H9 (cell line): ENCODE measurements at regions not wholly inside any gene's neighbourhood (a gene's known extent, or its start where the extent isn't known, plus 50 kb on each side); places are given as distances from the start of the nearest gene placed in this dataset.

Experiments used
- DNase-seq: peaks from one replicate; pipeline ENCODE4 v3.0.0-alpha.2; 2017
- H2AFZ ChIP-seq: one replicate; pipeline ENCODE4 v1.6.1; 2013; ENCODE audit warnings: mild to moderate bottlenecking, low read length, control low read depth, moderate library complexity
- H2AK5ac ChIP-seq: 2 replicates; pipeline ENCODE4 v1.6.1; 2013; ENCODE audit warnings: low read length, control low read depth, mixed read lengths; ENCODE audit not compliant: insufficient read length
- H2BK120ac ChIP-seq: one replicate; pipeline ENCODE4 v1.6.1; 2013; ENCODE audit warnings: low read depth, mild to moderate bottlenecking, low read length, control low read depth, inconsistent platforms; ENCODE audit not compliant: poor library complexity, severe bottlenecking
- H2BK12ac ChIP-seq: 2 replicates; pipeline ENCODE4 v1.6.1; 2013; ENCODE audit warnings: low read length, control low read depth, mixed read lengths, low read depth; ENCODE audit not compliant: insufficient read length
- H2BK15ac ChIP-seq: 2 replicates; pipeline ENCODE4 v1.6.1; 2013; ENCODE audit warnings: low read depth, low read length, control low read depth
- H2BK20ac ChIP-seq: one replicate; pipeline ENCODE4 v1.6.1; 2013; ENCODE audit warnings: low read depth, mild to moderate bottlenecking, low read length, control low read depth, inconsistent platforms; ENCODE audit not compliant: poor library complexity, severe bottlenecking
- H2BK5ac ChIP-seq: 2 replicates; pipeline ENCODE4 v1.6.1; 2013; ENCODE audit warnings: low read length, control low read depth, mixed read lengths; ENCODE audit not compliant: insufficient read length
- H3K14ac ChIP-seq: 2 replicates; pipeline ENCODE4 v1.6.1; 2013; ENCODE audit warnings: low read length, control low read depth; ENCODE audit not compliant: insufficient read depth
- H3K18ac ChIP-seq: 2 replicates; pipeline ENCODE4 v1.6.1; 2013; ENCODE audit warnings: low read depth, mild to moderate bottlenecking, mixed read lengths, low read length, control low read depth; ENCODE audit not compliant: insufficient read length
- H3K23ac ChIP-seq: 2 replicates; pipeline ENCODE4 v1.6.1; 2013; ENCODE audit warnings: low read length, control low read depth, mixed read lengths, low read depth; ENCODE audit not compliant: insufficient read length
- H3K23me2 ChIP-seq: 2 replicates; pipeline ENCODE4 v1.6.1; 2013; ENCODE audit warnings: low read depth, mild to moderate bottlenecking, mixed read lengths, low read length, control low read depth; ENCODE audit not compliant: insufficient read length, poor library complexity, severe bottlenecking
- H3K27ac ChIP-seq: 2 replicates; pipeline ENCODE4 v1.5.1; 2013; ENCODE audit warnings: low read length, control low read depth, mixed read lengths, low read depth; ENCODE audit not compliant: insufficient read length
- H3K27me3 ChIP-seq: 2 replicates; pipeline ENCODE4 v1.6.1; 2013; ENCODE audit warnings: low read length, control low read depth, inconsistent platforms; ENCODE audit not compliant: insufficient read depth
- H3K4ac ChIP-seq: 2 replicates; pipeline ENCODE4 v1.6.1; 2013; ENCODE audit warnings: low read depth, mild to moderate bottlenecking, control low read depth, inconsistent platforms, low read length, moderate library complexity
- H3K4me1 ChIP-seq: 2 replicates; pipeline ENCODE4 v1.6.1; 2013; ENCODE audit warnings: low read length, control low read depth, inconsistent platforms; ENCODE audit not compliant: insufficient read depth
- H3K4me2 ChIP-seq: 2 replicates; pipeline ENCODE4 v1.6.1; 2013; ENCODE audit warnings: low read length, control low read depth, mixed read lengths; ENCODE audit not compliant: insufficient read length, insufficient read depth
- H3K56ac ChIP-seq: 2 replicates; pipeline ENCODE4 v1.6.1; 2013; ENCODE audit warnings: low read depth, mild to moderate bottlenecking, mixed read lengths, low read length, control low read depth; ENCODE audit not compliant: insufficient read length
- H3K79me1 ChIP-seq: 2 replicates; pipeline ENCODE4 v1.6.1; 2013; ENCODE audit warnings: low read depth, mild to moderate bottlenecking, moderate library complexity, low read length, control low read depth, inconsistent platforms; ENCODE audit not compliant: insufficient read depth, poor library complexity, severe bottlenecking
- H3K79me2 ChIP-seq: 2 replicates; pipeline ENCODE4 v1.6.1; 2013; ENCODE audit warnings: low read length, control low read depth, inconsistent platforms; ENCODE audit not compliant: insufficient read depth
- H3K9ac ChIP-seq: 2 replicates; pipeline ENCODE4 v1.6.1; 2013; ENCODE audit warnings: low read length, control low read depth, mixed read lengths; ENCODE audit not compliant: insufficient read length; ENCODE audit errors: extremely low read depth
- H3K9me3 ChIP-seq: one replicate; pipeline ENCODE4 v1.6.1; 2013; ENCODE audit warnings: low read depth, low read length, inconsistent platforms; ENCODE audit not compliant: control insufficient read depth
- H3T11ph ChIP-seq: one replicate; pipeline ENCODE4 v1.6.1; 2013; ENCODE audit warnings: mild to moderate bottlenecking, low read length, control low read depth, inconsistent platforms
- H4K20me1 ChIP-seq: one replicate; pipeline ENCODE4 v1.6.1; 2013; ENCODE audit not compliant: control insufficient read depth, insufficient read length, insufficient read depth
- H4K5ac ChIP-seq: 2 replicates; pipeline ENCODE4 v1.6.1; 2013; ENCODE audit warnings: low read depth, mild to moderate bottlenecking, mixed read lengths, low read length, control low read depth; ENCODE audit not compliant: insufficient read length
- H4K8ac ChIP-seq: replicated peaks from 2 replicates; pipeline ENCODE4 v1.6.1; 2013; ENCODE audit warnings: low read length, control low read depth, mixed read lengths, low read depth; ENCODE audit not compliant: insufficient read length
- H4K91ac ChIP-seq: 2 replicates; pipeline ENCODE4 v1.6.1; 2013; ENCODE audit warnings: low read depth, mild to moderate bottlenecking, moderate library complexity, mixed read lengths, low read length, control low read depth; ENCODE audit not compliant: insufficient read length
- H3K27ac Mint-ChIP-seq, 3 experiments: 2 replicates in 2 of 3; 3 replicates in 1 of 3; pipeline ENCODE4 v1.8.0; 2020 to 2021; ENCODE audit warnings: mixed read lengths in 3 of 3, mild to moderate bottlenecking in 1 of 3, moderate library complexity in 1 of 3
- H3K27me3 Mint-ChIP-seq: 2 replicates; pipeline ENCODE4 v1.8.0; 2021; ENCODE audit warnings: low read depth, mild to moderate bottlenecking, moderate library complexity, mixed read lengths
- H3K36me3 Mint-ChIP-seq, 3 experiments: 2 replicates in 2 of 3; 3 replicates in 1 of 3; pipeline ENCODE4 v1.8.0; 2020 to 2021; ENCODE audit warnings: low read depth in 3 of 3, mixed read lengths in 3 of 3; ENCODE audit not compliant: insufficient read depth in 1 of 3
- H3K4me1 Mint-ChIP-seq, 2 experiments: 2 replicates each; pipeline ENCODE4 v1.8.0; 2020; ENCODE audit warnings: mixed read lengths in 2 of 2
- H3K4me3 Mint-ChIP-seq, 2 experiments: 2 replicates in 1 of 2; 3 replicates in 1 of 2; pipeline ENCODE4 v1.8.0; 2020 to 2021; ENCODE audit warnings: mild to moderate bottlenecking in 2 of 2, mixed read lengths in 2 of 2, moderate library complexity in 1 of 2
- H3K9me3 Mint-ChIP-seq, 2 experiments: 2 replicates in 1 of 2; 3 replicates in 1 of 2; pipeline ENCODE4 v1.8.0; 2020; ENCODE audit warnings: mild to moderate bottlenecking in 2 of 2, mixed read lengths in 2 of 2, moderate library complexity in 1 of 2
- WGBS: extraction: QIAGEN DNeasy Blood & Tissue Kit; methylation state at CpG from one replicate; pipeline ENCODE4 v1.1.7; 2013; ENCODE audit warnings: missing lambda C conversion rate, low lambda C conversion rate, mixed read lengths; ENCODE audit not compliant: insufficient read length; ENCODE audit errors: extremely low coverage; 5-methylcytosine and 5-hydroxymethylcytosine counted together
- TF ChIP-seq, protein P1 (sequence below): fragments of 200-600 bp; sonication (generic); conservative IDR thresholded peaks from 3 replicates; pipeline ENCODE4 v1.8.0; 2021; ENCODE audit warnings: antibody characterized with exemption, mild to moderate bottlenecking

- peaks cover 3% of the 10 kb centered on the region; the same call in 1 of the 2 replicates for H3K4me1 ChIP-seq
- no CpG with 5 or more reads among the region's 5 CpGs for WGBS
- no peak overlapping the region for H2AK5ac ChIP-seq
- H2BK12ac ChIP-seq, result no peak overlapping the region
- H2BK120ac ChIP-seq, result no peak overlapping the region
- H3K18ac ChIP-seq, result no peak overlapping the region
- no peak overlapping the region for H2BK5ac ChIP-seq
- H3K56ac ChIP-seq, result no peak overlapping the region
- no peak overlapping the region for H2AFZ ChIP-seq
- H3K23me2 ChIP-seq, result no peaks in the 10 kb centered on the region
- H3K27ac ChIP-seq, result no peak overlapping the region
- H3K27me3 Mint-ChIP-seq, result no peaks in the 10 kb centered on the region
- no peak overlapping the region; a peak in 1 of 5 replicates for H3K4me3 Mint-ChIP-seq
- no peaks in the 10 kb centered on the region for H3K9me3 ChIP-seq
- H3K14ac ChIP-seq, result no peak overlapping the region
- H3K79me1 ChIP-seq, result no peaks in the 10 kb centered on the region
- H4K8ac ChIP-seq, result no peak overlapping the region
- no peak overlapping the region for H3K9ac ChIP-seq
- peak overlapping the region in 1 of 3 experiments; percentile 41; a peak in 1 of 7 replicates for H3K27ac Mint-ChIP-seq
- H4K20me1 ChIP-seq, result no peaks in the 10 kb centered on the region
- H3T11ph ChIP-seq, result no peak overlapping the region
- DNase-seq, result no peak
- H3K23ac ChIP-seq, result no peak overlapping the region
- H3K27me3 ChIP-seq, result no peaks in the 10 kb centered on the region
- no peaks in the 10 kb centered on the region for H3K79me2 ChIP-seq
- no peak overlapping the region for H2BK15ac ChIP-seq
- TF ChIP-seq, protein P1, sequence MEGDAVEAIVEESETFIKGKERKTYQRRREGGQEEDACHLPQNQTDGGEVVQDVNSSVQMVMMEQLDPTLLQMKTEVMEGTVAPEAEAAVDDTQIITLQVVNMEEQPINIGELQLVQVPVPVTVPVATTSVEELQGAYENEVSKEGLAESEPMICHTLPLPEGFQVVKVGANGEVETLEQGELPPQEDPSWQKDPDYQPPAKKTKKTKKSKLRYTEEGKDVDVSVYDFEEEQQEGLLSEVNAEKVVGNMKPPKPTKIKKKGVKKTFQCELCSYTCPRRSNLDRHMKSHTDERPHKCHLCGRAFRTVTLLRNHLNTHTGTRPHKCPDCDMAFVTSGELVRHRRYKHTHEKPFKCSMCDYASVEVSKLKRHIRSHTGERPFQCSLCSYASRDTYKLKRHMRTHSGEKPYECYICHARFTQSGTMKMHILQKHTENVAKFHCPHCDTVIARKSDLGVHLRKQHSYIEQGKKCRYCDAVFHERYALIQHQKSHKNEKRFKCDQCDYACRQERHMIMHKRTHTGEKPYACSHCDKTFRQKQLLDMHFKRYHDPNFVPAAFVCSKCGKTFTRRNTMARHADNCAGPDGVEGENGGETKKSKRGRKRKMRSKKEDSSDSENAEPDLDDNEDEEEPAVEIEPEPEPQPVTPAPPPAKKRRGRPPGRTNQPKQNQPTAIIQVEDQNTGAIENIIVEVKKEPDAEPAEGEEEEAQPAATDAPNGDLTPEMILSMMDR, result no peak
- no peaks in the 10 kb centered on the region for H3K9me3 Mint-ChIP-seq
- no peak overlapping the region for H3K4me2 ChIP-seq
- no peaks in the 10 kb centered on the region for H3K36me3 Mint-ChIP-seq
- H2BK20ac ChIP-seq, result no peak overlapping the region
- H3K4ac ChIP-seq, result no peak overlapping the region
- no peak overlapping the region for H4K5ac ChIP-seq
- H3K4me1 Mint-ChIP-seq, result peaks cover 28 to 30% of the 10 kb centered on the region in 2 experiments
- H4K91ac ChIP-seq, result no peak overlapping the region
Observed at GRCh38 chr12:118880720-118881493, 100.4 kb upstream of the SRRM4 start.
